ENCODE measurements at regions not wholly inside any gene's neighbourhood (a gene's known extent, or its start where the extent isn't known, plus 50 kb on each side); places are given as distances from the start of the nearest gene placed in this dataset.
"Not testable (repeated sequence)": the region's sequence is repeated elsewhere in the genome, so short reads cannot be mapped to it uniquely, and the experiment has no call there.

DNA sequence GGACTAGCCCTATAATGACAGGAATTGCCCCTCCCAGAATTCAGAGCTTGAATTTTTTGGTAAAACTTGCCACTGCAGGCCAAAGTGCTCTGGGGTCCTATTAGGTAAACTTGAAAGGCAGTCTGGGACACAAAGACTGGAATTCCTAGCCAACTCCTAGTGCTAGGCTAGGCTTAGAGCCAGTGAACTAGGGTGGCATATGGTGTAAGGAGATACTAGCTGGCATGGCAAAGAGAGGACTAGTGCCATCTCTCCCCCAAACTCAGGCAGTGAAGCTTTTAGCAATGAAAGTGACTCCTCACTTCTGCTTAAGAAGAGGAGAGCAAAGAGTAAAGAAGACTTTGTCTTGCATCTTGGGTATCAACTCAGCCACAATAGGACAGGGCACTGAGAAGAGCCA lies 410.5 kb upstream of the CNTNAP5 start:
- peaks cover 4% of the 10 kb centered on the region; the same call in 1 of the 2 replicates for H3K9me3 ChIP-seq
- no peaks in the 10 kb centered on the region for H3K27me3 ChIP-seq (ENCODE audit: insufficient read depth)
- H3K4me3 ChIP-seq (ENCODE audit: low read depth in 2 of 2, low read length in 1 of 2), result no peak overlapping the region
- no peak for DNase-seq
- H3K27ac ChIP-seq (ENCODE audit: low read depth in 2 of 2, low read length in 1 of 2), result no peak overlapping the region
- H3F3A ChIP-seq (replicated peaks; ENCODE audit: insufficient read depth), result no peaks in the 10 kb centered on the region
- H3K36me3 ChIP-seq (replicated peaks in 1 of 2; ENCODE audit: control insufficient read depth in 1 of 2, insufficient read depth in 2 of 2, low read length in 1 of 2), result no peaks in the 10 kb centered on the region
- POLR2A ChIA-PET, result no interaction called here
- TF ChIP-seq CHD2 (IDR thresholded peaks at IDR 0.05; ENCODE audit: low read length, partially characterized antibody), result no peak
- no peak for TF ChIP-seq FOXJ3 (CRISPR knock-in tag; IDR thresholded peaks at IDR 0.05)
- no peak for TF ChIP-seq EP300 (IDR thresholded peaks at IDR 0.05; ENCODE audit: borderline replicate concordance in 1 of 2, low read depth in 1 of 2, low read length in 1 of 2)
- TF ChIP-seq FOSL2 (IDR thresholded peaks at IDR 0.05; ENCODE audit: borderline replicate concordance, low read depth), result no peak
- TF ChIP-seq SMC3 (IDR thresholded peaks at IDR 0.05; ENCODE audit: low read depth, low read length), result no peak
- no peak for TF ChIP-seq SIN3A (IDR thresholded peaks at IDR 0.05; ENCODE audit: borderline replicate concordance, low read depth, low read length)
- no peak for TF ChIP-seq TCF12 (IDR thresholded peaks at IDR 0.05)
- CTCF ChIA-PET, result no interaction called here
- H3K9me2 ChIP-seq, result no peaks in the 10 kb centered on the region
- H3K4me2 ChIP-seq, result no peak overlapping the region
- no peaks in the 10 kb centered on the region for H3K79me2 ChIP-seq (ENCODE audit: insufficient read depth)
- no peaks in the 10 kb centered on the region for H4K20me1 ChIP-seq (ENCODE audit: insufficient read depth)
- no peaks in the 10 kb centered on the region for H3K4me1 ChIP-seq (ENCODE audit: control insufficient read depth in 1 of 2, insufficient read depth in 2 of 2, low read depth in 1 of 2, low read length in 1 of 2)
- H3K9ac ChIP-seq, result no peak overlapping the region
- H2AFZ ChIP-seq (ENCODE audit: low read depth), result no peak overlapping the region

DNA sequence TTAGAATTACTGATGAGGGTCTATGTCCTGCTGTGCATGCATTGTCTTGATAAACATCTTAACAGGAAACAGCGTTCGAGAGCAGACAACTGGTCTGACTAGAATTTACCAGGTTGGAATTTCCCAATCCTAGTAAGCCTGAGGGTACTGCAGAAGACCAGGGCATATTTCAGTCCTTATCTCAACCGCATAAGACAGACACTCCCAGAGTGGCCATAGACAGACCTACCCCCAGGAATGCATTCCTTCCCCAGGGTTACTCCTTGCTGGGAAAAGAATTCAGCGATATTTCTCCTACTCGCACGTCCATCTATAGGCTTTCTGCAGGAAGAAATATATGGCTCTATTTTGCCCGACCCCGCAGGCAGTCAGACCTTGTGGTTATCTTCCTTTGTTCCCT lies 406.4 kb upstream of the CNTNAP5 start:
- 34% methylated on average over 8 of the region's 8 CpGs for WGBS (ENCODE audit: low lambda C conversion rate)

DNA sequence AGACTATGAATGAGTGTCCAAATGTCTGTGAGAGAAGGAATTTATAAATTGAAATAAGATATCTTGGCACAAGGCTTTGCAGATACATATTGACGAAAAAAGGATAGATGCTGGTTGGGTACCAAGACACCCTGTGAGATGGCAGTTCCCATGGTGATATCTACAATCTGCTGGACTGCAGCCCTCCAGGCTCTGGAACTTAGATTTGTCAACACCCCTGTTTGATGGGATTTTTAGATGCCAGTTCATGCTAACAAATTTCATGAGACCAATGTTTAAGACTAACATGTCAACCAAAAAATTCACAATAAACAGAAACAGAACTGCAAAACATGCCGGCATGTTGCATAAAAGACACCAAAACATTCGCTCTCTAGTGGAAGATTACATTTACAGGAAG lies 400.3 kb upstream of the CNTNAP5 start:
- H3K36me3 ChIP-seq (replicated peaks in 1 of 2; ENCODE audit: control insufficient read depth in 1 of 2, insufficient read depth in 2 of 2, low read length in 1 of 2), result no peaks in the 10 kb centered on the region
- CTCF ChIA-PET, result no interaction called here
- WGBS (ENCODE audit: low lambda C conversion rate), result 41% methylated on average over 3 of the region's 3 CpGs
- TF ChIP-seq RFX5 (IDR thresholded peaks at IDR 0.05; ENCODE audit: low read length) (no peak), TEAD4 (IDR thresholded peaks at IDR 0.05; ENCODE audit: borderline replicate concordance, insufficient read depth) (no peak), NRF1 (IDR thresholded peaks at IDR 0.05; ENCODE audit: low read depth, low read length) (no peak), FOXM1 (IDR thresholded peaks at IDR 0.05; ENCODE audit: low read depth) (no peak), SIN3A (IDR thresholded peaks at IDR 0.05; ENCODE audit: borderline replicate concordance, low read depth, low read length) (no peak), EZH2phosphoT487 (IDR thresholded peaks at IDR 0.05; ENCODE audit: borderline replicate concordance, low read depth) (no peak), RCOR1 (IDR thresholded peaks at IDR 0.05; ENCODE audit: low read length) (no peak)
- TF ChIP-seq, protein P1, sequence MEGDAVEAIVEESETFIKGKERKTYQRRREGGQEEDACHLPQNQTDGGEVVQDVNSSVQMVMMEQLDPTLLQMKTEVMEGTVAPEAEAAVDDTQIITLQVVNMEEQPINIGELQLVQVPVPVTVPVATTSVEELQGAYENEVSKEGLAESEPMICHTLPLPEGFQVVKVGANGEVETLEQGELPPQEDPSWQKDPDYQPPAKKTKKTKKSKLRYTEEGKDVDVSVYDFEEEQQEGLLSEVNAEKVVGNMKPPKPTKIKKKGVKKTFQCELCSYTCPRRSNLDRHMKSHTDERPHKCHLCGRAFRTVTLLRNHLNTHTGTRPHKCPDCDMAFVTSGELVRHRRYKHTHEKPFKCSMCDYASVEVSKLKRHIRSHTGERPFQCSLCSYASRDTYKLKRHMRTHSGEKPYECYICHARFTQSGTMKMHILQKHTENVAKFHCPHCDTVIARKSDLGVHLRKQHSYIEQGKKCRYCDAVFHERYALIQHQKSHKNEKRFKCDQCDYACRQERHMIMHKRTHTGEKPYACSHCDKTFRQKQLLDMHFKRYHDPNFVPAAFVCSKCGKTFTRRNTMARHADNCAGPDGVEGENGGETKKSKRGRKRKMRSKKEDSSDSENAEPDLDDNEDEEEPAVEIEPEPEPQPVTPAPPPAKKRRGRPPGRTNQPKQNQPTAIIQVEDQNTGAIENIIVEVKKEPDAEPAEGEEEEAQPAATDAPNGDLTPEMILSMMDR (IDR thresholded peaks at IDR 0.05), result no peak
- TF ChIP-seq, protein P2, sequence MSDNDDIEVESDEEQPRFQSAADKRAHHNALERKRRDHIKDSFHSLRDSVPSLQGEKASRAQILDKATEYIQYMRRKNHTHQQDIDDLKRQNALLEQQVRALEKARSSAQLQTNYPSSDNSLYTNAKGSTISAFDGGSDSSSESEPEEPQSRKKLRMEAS (IDR thresholded peaks at IDR 0.05; ENCODE audit: low read depth), result no peak
- TF ChIP-seq, protein P3, sequence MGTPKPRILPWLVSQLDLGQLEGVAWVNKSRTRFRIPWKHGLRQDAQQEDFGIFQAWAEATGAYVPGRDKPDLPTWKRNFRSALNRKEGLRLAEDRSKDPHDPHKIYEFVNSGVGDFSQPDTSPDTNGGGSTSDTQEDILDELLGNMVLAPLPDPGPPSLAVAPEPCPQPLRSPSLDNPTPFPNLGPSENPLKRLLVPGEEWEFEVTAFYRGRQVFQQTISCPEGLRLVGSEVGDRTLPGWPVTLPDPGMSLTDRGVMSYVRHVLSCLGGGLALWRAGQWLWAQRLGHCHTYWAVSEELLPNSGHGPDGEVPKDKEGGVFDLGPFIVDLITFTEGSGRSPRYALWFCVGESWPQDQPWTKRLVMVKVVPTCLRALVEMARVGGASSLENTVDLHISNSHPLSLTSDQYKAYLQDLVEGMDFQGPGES (IDR thresholded peaks at IDR 0.05; ENCODE audit: low read depth, low read length), result no peak
- TF ChIP-seq, protein P4, sequence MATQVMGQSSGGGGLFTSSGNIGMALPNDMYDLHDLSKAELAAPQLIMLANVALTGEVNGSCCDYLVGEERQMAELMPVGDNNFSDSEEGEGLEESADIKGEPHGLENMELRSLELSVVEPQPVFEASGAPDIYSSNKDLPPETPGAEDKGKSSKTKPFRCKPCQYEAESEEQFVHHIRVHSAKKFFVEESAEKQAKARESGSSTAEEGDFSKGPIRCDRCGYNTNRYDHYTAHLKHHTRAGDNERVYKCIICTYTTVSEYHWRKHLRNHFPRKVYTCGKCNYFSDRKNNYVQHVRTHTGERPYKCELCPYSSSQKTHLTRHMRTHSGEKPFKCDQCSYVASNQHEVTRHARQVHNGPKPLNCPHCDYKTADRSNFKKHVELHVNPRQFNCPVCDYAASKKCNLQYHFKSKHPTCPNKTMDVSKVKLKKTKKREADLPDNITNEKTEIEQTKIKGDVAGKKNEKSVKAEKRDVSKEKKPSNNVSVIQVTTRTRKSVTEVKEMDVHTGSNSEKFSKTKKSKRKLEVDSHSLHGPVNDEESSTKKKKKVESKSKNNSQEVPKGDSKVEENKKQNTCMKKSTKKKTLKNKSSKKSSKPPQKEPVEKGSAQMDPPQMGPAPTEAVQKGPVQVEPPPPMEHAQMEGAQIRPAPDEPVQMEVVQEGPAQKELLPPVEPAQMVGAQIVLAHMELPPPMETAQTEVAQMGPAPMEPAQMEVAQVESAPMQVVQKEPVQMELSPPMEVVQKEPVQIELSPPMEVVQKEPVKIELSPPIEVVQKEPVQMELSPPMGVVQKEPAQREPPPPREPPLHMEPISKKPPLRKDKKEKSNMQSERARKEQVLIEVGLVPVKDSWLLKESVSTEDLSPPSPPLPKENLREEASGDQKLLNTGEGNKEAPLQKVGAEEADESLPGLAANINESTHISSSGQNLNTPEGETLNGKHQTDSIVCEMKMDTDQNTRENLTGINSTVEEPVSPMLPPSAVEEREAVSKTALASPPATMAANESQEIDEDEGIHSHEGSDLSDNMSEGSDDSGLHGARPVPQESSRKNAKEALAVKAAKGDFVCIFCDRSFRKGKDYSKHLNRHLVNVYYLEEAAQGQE (IDR thresholded peaks at IDR 0.05; ENCODE audit: low read depth, low read length), result no peak

More for the DNA sequence above, 406.4 kb upstream of the CNTNAP5 start:
- POLR2A ChIA-PET; DNase-seq; H3K4me1 ChIP-seq (ENCODE audit: control insufficient read depth in 1 of 2, insufficient read depth in 2 of 2, low read depth in 1 of 2, low read length in 1 of 2); H3K27ac ChIP-seq (ENCODE audit: low read depth in 2 of 2, low read length in 1 of 2); H3K79me2 ChIP-seq (ENCODE audit: insufficient read depth); H3K27me3 ChIP-seq (ENCODE audit: insufficient read depth); H4K20me1 ChIP-seq (ENCODE audit: insufficient read depth); H3K9ac ChIP-seq; CTCF ChIA-PET; H3K4me2 ChIP-seq; H3K9me2 ChIP-seq; H2AFZ ChIP-seq (ENCODE audit: low read depth); H3K4me3 ChIP-seq (ENCODE audit: low read depth in 2 of 2, low read length in 1 of 2); H3K36me3 ChIP-seq (replicated peaks in 1 of 2; ENCODE audit: control insufficient read depth in 1 of 2, insufficient read depth in 2 of 2, low read length in 1 of 2); H3F3A ChIP-seq (replicated peaks; ENCODE audit: insufficient read depth); H3K9me3 ChIP-seq: not testable (repeated sequence)

More for the DNA sequence above, 400.3 kb upstream of the CNTNAP5 start:
- Histone ChIP-seq H4K20me1 (ENCODE audit: insufficient read depth) (no peaks in the 10 kb centered on the region), H3K4me2 (no peak overlapping the region), H2AFZ (ENCODE audit: low read depth) (no peak overlapping the region), H3F3A (replicated peaks; ENCODE audit: insufficient read depth) (no peaks in the 10 kb centered on the region), H3K79me2 (ENCODE audit: insufficient read depth) (no peaks in the 10 kb centered on the region), H3K27ac (ENCODE audit: low read depth in 2 of 2, low read length in 1 of 2) (no peak overlapping the region), H3K4me3 (ENCODE audit: low read depth in 2 of 2, low read length in 1 of 2) (no peak overlapping the region), H3K9me3 (peaks cover 4% of the 10 kb centered on the region), H3K9ac (no peak overlapping the region), H3K27me3 (ENCODE audit: insufficient read depth) (no peaks in the 10 kb centered on the region), H3K9me2 (no peaks in the 10 kb centered on the region), H3K4me1 (ENCODE audit: control insufficient read depth in 1 of 2, insufficient read depth in 2 of 2, low read depth in 1 of 2, low read length in 1 of 2) (no peaks in the 10 kb centered on the region)
- no peak for DNase-seq
- POLR2A ChIA-PET, result no interaction called here

Measured in SK-N-SH (cell line).